Activated naive CD4-positive, alpha-beta T cell treated with anti-CD3 and anti-CD28 coated beads, Interleukin-2, amount 50 U/mL, for 16 hours (primary cell): ENCODE measurements at regions not wholly inside any gene's neighbourhood (a gene's known extent, or its start where the extent isn't known, plus 50 kb on each side); places are given as distances from the start of the nearest gene placed in this dataset.
"Not testable (repeated sequence)": the region's sequence is repeated elsewhere in the genome, so short reads cannot be mapped to it uniquely, and the experiment has no call there.

Experiments
- DNase-seq: peaks from one replicate; pipeline ENCODE4 v3.0.0-alpha.2; 2020

DNA sequence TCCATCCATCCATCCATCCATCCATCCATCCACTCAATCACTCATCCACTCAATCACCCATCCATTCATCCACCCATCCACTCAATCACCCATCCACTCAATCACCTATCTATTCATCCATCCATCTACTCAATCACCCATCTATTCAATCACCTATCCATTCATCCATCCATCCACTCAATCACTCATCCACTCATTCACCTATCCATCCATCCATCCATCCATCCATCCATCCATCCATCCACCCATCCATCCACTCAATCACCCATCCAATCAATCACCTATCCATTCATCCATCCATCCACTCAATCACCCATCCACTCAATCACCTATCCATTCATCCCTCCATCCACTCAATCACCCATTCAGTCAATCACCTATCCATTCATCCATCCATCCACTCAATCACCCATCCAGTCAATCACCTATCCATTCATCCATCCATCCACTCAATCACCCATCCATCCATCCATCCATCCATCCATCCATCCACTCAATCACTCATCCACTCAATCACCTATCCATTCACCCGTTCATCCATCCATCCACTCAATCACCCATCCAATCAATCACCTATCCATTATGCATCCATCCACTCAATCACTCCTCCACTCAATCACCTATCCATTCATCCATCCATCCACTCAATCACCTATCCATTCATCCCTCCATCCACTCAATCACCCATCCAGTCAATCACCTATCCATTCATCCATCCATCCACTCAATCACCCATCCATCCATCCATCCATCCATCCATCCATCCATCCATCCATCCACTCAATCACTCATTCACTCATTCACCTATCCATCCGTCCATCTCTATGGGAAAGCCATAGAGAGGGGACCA lies 114.7 kb upstream of the ZBTB40 start:
- not testable (repeated sequence) for DNase-seq

- no peak for DNase-seq
Observed at GRCh38 chr1:22338071-22338765, 113.4 kb upstream of the ZBTB40 start.

- DNase-seq, result no peak
Observed at GRCh38 chr1:22339237-22339636, 112.4 kb upstream of the ZBTB40 start.

GRCh38 chr1:22340066-22340465 lies 111.6 kb upstream of the ZBTB40 start:
- no peak for DNase-seq

DNA sequence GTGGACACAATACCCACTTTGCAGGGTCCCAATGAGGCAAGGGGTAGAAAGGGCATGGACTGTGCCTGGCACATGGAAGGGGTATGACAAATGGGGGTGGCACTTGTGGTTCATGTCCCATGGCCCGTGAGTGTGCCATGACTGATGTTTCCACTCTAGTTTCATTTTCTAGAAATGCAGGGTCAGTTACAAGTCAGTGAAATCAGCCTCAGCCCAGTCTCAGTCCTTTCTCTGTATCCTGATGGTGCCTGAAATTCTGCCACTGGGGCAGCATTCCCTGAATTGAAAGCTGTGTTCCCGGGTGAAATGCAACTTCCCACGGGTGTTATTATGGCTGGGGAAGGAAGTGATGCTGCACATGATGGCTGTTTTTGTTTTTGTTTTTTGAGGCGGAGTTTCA lies 110.8 kb upstream of the ZBTB40 start:
- DNase-seq, result no peak

DNA sequence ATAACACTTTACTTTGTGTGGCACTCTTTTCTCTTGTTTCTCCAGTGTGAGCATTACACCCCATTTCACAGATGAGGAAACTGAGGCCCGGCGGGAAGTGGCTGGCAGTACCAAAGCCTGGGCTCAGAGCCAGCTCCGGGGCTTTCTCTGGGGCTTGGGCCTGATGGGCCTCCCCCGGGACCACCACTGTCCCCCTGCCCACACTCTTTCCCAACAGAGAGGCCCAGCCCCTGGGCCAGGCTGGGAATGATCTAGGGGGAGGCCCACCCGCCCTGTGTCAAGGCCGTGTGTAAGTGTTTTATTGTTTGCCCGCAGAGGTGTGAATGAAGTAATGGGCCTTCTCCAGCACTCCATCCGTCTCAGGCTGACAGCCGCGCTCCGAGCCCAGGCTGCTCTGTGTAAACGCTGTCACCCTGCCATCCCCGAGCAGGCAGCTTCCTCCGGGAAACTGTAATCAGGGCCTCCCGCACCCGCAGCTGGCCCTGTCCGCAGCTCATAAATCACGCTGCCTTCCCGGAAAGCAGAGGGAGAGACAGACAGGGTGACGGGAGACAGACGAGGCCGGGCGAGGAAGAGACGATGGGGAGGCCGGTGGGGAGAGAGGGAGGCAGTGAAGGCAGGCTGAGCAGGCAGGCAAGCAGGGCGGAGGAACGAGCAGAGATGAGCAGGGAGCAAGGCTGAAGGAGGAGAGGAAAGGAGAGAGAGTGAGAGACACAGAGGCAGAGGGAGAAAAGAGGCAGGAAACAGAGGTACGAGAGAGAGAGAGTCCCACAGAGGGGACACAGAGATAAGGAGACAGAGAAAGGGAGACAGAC lies 109.7 kb upstream of the ZBTB40 start:
- no peak for DNase-seq

DNA sequence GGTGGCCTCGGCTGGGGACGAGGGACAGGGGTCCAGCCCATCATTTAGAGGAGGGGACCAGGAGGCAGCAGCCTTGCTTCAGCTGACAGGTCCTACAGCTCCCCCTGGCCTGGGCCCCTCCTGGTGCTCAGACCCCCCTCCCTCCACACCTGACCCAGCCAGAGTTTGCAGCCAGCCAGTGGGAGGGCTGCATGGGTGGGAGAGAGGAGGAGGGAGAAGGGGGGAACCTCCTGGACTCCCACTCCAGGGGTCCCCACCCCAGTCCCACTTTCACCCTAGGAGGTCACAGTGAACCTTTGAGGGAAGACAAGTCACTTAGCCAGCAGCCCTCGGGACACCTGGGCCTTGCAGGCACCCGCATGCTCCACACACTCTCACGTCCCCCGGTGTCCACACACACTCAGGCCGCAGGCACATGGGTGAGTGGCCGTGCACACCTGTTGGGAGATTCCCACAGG lies 108.9 kb upstream of the ZBTB40 start:
- DNase-seq, result no peak

DNA sequence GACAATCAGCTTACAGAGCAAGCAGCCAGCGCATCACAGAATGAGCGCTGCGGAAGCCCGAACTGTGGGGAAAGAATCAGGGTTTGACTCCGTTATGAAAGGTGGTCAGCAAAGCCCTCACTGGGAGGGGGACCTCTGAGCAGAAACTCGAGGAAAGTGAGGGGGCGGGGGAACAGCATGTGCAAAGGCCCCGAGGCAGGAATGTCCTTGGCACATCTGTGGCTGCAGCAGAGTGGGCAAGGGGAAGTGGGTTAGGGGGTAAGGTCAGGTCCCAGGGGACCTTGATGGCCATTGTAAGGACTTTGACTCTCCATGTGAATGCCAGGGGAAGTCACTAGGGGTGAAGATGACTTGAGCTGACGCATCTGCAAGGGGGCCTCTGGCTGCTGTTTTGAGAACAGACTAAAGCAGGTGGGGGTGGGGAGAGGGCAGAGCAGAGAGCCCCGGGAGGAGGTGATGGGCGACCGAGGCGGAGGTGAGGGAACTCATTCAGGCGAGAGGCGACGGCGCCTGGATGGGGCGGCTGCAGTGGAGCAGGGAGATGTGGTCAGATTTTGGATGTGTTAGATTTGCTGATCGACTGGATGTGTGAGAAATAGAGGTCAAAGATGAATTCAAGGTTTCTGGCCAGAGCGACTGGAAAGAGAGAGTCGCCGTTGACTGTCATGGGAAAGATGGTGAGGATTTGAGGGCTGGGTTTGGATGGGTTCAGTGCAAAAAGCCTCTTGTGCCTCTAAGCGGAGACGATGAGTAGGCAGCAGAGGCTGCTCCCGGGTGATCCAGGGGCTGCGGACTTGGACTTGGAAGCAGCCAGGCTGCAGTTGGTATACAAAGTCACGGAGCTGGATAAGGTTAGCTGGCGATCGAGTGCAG lies 108.0 kb upstream of the ZBTB40 start:
- no peak for DNase-seq

GRCh38 chr1:22344329-22344630 lies 107.4 kb upstream of the ZBTB40 start:
- DNase-seq, result no peak

DNA sequence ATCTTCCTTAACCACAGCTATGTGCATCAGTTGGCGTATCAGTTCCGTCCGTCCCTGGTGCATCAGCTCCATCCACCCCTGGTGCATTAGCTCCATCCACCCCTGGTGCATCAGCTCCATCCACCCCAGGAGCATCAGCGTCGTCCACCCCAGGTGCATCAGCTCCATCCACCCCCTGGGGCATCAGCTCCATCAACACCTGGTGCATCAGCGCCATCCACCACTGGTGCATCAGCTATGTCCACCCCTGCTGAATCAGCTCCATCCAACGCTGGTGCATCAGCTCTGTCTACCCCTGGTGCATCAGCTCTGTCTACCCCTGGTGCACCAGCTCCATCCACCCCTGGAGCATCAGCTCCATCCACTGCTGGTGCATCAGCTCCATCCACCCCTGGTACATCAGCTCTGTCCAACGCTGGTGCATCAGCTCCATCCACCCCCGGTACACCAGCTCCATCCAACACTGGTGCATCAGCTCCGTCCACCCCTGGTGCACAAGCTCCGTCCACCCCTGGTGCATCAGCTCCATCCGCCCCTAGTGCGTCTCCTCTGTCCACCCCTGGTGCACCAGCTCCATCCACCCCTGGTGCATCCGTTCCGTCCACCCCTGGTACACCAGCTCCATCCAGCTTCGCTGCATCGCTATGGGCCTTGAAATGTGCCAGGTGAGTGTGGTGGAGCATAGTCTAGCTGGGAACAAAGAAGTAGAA lies 106.6 kb upstream of the ZBTB40 start:
- no peak for DNase-seq

DNA sequence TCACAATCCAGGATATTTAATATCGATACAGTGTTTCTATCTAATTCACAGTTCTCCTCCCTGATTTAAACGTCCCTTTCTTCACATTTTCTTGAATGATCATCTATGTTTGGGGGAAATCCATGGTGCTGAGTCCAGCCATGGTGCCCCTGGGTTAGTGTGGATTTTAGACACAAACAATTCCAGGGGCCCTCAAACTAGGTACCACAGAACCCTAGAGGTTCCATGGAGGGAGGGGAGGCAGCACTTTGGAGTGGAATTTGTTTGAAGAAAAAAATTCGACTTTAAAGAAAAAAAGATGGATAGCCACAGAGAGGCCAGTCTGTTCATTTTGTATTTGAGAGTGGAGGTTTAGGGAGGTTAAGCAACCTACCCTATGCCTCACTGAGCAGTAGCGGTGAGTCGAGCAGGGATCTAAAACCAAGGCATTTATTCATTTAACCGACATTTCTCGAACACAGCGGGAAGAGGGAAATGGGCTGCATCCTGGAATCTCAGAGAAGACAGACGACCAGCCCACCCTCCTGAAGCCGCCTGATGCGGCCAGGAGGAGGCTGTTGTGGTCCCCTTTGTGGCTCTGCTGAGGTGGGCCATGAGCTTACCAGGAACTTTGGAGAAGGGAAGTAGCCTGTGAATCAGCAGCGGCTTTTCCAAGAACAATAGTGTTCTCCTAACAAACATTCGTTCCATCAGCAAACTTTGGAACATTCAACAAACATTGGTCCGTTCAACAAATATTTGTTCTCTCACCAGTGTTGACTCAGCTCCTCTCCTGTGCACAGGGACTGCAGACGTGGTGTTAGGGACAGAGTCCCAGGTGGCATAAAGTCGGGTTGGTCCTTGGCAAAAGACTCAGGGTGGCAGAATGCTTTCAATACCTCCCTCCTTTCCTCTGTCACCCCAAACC lies 103.5 kb upstream of the ZBTB40 start:
- DNase-seq, result no peak

GRCh38 chr1:22349362-22350043 lies 102.1 kb upstream of the ZBTB40 start:
- no peak for DNase-seq

DNA sequence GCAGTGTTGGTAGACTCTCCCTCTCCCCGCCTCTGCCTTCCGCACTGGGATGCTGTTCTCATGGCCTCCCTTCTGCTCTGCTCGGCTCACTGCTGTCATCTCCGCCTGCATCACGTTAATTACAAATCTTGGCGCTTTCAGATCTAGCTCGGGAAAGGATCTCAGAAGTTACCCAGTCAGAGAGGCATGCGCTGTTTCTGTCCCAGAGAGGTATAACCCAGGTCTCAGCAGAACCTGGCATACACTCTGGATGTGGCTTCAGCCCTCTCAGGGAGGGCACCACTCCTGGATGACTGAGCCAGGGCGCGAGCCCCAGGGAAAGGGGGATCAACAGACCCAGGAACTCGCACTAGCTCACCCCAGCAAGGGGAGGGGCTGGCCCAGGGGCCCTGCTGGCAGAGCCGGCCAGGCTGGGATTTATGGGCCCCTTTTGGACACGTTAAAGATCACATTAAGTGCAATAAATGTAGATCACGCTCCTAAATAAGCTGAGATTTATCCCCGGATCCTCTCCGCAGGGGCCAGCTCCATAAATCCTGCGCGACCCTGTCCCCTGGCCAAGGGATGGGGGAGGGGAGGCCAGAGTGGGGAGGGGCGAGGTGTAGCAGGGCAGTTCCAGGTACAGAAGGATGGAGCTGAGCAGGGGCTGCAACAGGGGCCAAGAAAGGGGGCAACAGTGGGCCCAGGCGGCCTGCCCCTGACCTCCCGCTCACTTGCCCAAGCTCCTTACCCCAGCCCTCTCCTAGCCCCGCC lies 101.3 kb upstream of the ZBTB40 start:
- DNase-seq, result no peak

DNA sequence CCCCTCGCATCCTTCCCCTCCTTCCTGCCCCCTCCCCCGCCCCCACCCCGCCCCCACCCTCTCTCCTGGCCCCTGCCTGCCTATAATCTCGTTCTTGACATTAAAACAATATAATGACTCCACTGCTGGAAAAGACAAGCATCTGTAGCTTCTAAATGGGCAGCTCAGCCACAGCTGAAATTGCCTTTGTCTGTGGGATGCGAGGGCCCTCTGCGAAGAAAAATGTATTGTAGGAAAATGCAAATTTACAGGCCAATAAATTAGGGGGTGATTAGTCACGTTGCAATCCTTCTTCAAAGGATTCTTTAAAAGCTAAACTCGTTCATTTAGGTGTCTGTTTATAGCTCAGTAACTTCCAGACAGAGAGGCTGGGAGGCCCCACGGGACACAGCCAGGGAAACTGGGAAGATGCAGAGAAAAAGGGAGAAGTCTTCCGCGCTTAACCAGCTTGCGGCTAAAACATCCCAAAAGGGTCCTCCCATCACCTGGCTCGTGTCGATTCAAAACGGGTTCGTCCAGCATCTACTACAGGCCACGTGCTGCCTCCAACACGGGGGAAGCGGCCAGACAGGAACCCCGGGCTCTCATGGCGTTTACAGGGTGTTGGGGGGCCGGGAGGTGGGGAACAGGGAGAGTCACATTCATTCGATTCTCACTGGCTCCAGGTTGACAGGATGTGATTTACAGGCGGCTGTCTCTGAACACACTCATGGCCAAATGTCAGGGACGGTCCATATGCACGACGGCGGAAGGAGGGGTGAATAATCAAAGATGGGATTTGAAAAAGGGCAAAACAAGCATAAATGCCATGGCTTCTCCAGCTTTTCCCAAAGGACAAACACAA lies 100.5 kb upstream of the ZBTB40 start:
- no peak for DNase-seq

GRCh38 chr1:22351768-22352080 lies 99.9 kb upstream of the ZBTB40 start:
- DNase-seq, result no peak

DNA sequence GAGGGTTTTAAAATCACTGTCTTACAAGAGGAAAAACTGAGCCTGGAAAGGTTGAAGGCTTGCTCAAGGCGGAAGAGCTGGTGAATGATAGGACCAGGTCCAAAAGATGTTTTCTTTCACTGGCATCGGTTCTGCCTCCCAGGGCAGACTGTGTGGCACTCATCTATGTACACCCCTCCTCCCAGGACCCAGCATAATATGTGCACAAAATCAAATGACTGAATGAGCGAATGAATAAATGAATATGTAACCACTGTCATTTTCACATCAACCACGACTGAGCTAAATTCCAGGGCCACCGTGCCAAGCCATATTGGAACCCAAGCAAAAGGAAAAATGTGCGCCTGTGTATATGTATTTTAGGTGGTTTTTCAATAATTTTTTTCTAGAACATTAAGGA lies 99.3 kb upstream of the ZBTB40 start:
- no peak for DNase-seq

- no peak for DNase-seq
Observed at GRCh38 chr1:22352896-22353295, 98.8 kb upstream of the ZBTB40 start.

- DNase-seq, result no peak
Observed at GRCh38 chr1:22359427-22359826, 92.2 kb upstream of the ZBTB40 start.
